ENCODE measurements at regions not wholly inside any gene's neighbourhood (a gene's known extent, or its start where the extent isn't known, plus 50 kb on each side); places are given as distances from the start of the nearest gene placed in this dataset.

- WGBS (ENCODE audit: low lambda C conversion rate), result 32% methylated on average over 2 of the region's 2 CpGs
- Histone ChIP-seq H3K36me3 (replicated peaks in 1 of 2; ENCODE audit: control insufficient read depth in 1 of 2, insufficient read depth in 2 of 2, low read length in 1 of 2) (no peaks in the 10 kb centered on the region), H2AFZ (ENCODE audit: low read depth) (no peak overlapping the region), H3K27ac (ENCODE audit: low read depth in 2 of 2, low read length in 1 of 2) (no peak overlapping the region), H3K9me2 (no peaks in the 10 kb centered on the region), H4K20me1 (ENCODE audit: insufficient read depth) (no peaks in the 10 kb centered on the region), H3K27me3 (ENCODE audit: insufficient read depth) (no peaks in the 10 kb centered on the region), H3K4me1 (ENCODE audit: control insufficient read depth in 1 of 2, insufficient read depth in 2 of 2, low read depth in 1 of 2, low read length in 1 of 2) (no peaks in the 10 kb centered on the region), H3K4me3 (ENCODE audit: low read depth in 2 of 2, low read length in 1 of 2) (no peak overlapping the region), H3K9ac (no peak overlapping the region), H3K79me2 (ENCODE audit: insufficient read depth) (no peaks in the 10 kb centered on the region), H3K9me3 (no peaks in the 10 kb centered on the region), H3F3A (replicated peaks; ENCODE audit: insufficient read depth) (no peaks in the 10 kb centered on the region), H3K4me2 (no peak overlapping the region)
- POLR2A ChIA-PET, result no interaction called here
- CTCF ChIA-PET, result no interaction called here
- DNase-seq, result no peak
- TF ChIP-seq RAD21 (IDR thresholded peaks at IDR 0.05; ENCODE audit: low read length), result no peak
- no peak for TF ChIP-seq TEAD4 (IDR thresholded peaks at IDR 0.05; ENCODE audit: borderline replicate concordance, insufficient read depth)
- no peak for TF ChIP-seq CTCF (IDR thresholded peaks at IDR 0.05)
- no peak for TF ChIP-seq RXRA (IDR thresholded peaks at IDR 0.05; ENCODE audit: borderline replicate concordance, low read depth)
- no peak for TF ChIP-seq POLR2AphosphoS5 (IDR thresholded peaks at IDR 0.05; ENCODE audit: low read depth, low read length)
- no peak for TF ChIP-seq TAF1 (IDR thresholded peaks at IDR 0.05; ENCODE audit: borderline replicate concordance, low read depth, low read length)
- no peak for TF ChIP-seq MXI1 (IDR thresholded peaks at IDR 0.05; ENCODE audit: low read depth, low read length)
- TF ChIP-seq NFIC (IDR thresholded peaks at IDR 0.05; ENCODE audit: borderline replicate concordance), result no peak
- TF ChIP-seq GABPA (IDR thresholded peaks at IDR 0.05; ENCODE audit: low read depth), result no peak
- no peak for TF ChIP-seq FOSL2 (IDR thresholded peaks at IDR 0.05; ENCODE audit: borderline replicate concordance, low read depth)
- no peak for TF ChIP-seq SMC3 (IDR thresholded peaks at IDR 0.05; ENCODE audit: low read depth, low read length)
- no peak for TF ChIP-seq REST (IDR thresholded peaks at IDR 0.05; ENCODE audit: low read depth, low read length)
Measured at GRCh38 chr20:11689262-11689661, 228.4 kb upstream of the BTBD3 start.

GRCh38 chr20:11691766-11692165 is 225.9 kb upstream of the BTBD3 start:
- Histone ChIP-seq H3K36me3 (replicated peaks in 1 of 2; ENCODE audit: control insufficient read depth in 1 of 2, insufficient read depth in 2 of 2, low read length in 1 of 2) (no peaks in the 10 kb centered on the region), H2AFZ (ENCODE audit: low read depth) (no peak overlapping the region), H3K9ac (no peak overlapping the region), H3K27me3 (ENCODE audit: insufficient read depth) (no peaks in the 10 kb centered on the region), H3K9me2 (no peaks in the 10 kb centered on the region), H3K4me3 (ENCODE audit: low read depth in 2 of 2, low read length in 1 of 2) (no peak overlapping the region), H3K79me2 (ENCODE audit: insufficient read depth) (no peaks in the 10 kb centered on the region), H4K20me1 (ENCODE audit: insufficient read depth) (no peaks in the 10 kb centered on the region), H3K4me1 (ENCODE audit: control insufficient read depth in 1 of 2, insufficient read depth in 2 of 2, low read depth in 1 of 2, low read length in 1 of 2) (no peaks in the 10 kb centered on the region), H3K4me2 (no peak overlapping the region), H3K9me3 (no peaks in the 10 kb centered on the region), H3F3A (replicated peaks; ENCODE audit: insufficient read depth) (no peaks in the 10 kb centered on the region), H3K27ac (ENCODE audit: low read depth in 2 of 2, low read length in 1 of 2) (no peak overlapping the region)
- DNase-seq, result no peak
- no peak for TF ChIP-seq EZH2phosphoT487 (IDR thresholded peaks at IDR 0.05; ENCODE audit: borderline replicate concordance, low read depth)
- TF ChIP-seq YY1 (IDR thresholded peaks at IDR 0.05; ENCODE audit: low read depth), result no peak
- no peak for TF ChIP-seq POLR2AphosphoS5 (IDR thresholded peaks at IDR 0.05; ENCODE audit: low read depth, low read length)
- no peak for TF ChIP-seq MAX (IDR thresholded peaks at IDR 0.05; ENCODE audit: low read depth)
- no peak for TF ChIP-seq ELF1 (IDR thresholded peaks at IDR 0.05)
- TF ChIP-seq JUND (IDR thresholded peaks at IDR 0.05), result no peak
- no peak for TF ChIP-seq TCF12 (IDR thresholded peaks at IDR 0.05)
- TF ChIP-seq EP300 (IDR thresholded peaks at IDR 0.05; ENCODE audit: borderline replicate concordance in 1 of 2, low read depth in 1 of 2, low read length in 1 of 2), result no peak
- no peak for TF ChIP-seq NFIC (IDR thresholded peaks at IDR 0.05; ENCODE audit: borderline replicate concordance)
- ChIA-PET POLR2A (no interaction called here), CTCF (interaction anchor here (0.6 to 1.0 kb wide), 2 partner anchors 14 to 75 kb away, joined by 3 read pairs; no protein-coding TSS in a partner anchor)
- WGBS (ENCODE audit: low lambda C conversion rate), result 8% methylated on average over 3 of the region's 3 CpGs
